SK-N-SH (cell line): ENCODE measurements at regions not wholly inside any gene's neighbourhood (a gene's known extent, or its start where the extent isn't known, plus 50 kb on each side); places are given as distances from the start of the nearest gene placed in this dataset.

Experiments
- CTCF ChIA-PET: fragments of 300-600, 350-600 bp; formaldehyde crosslinking; extraction: SDS; loops from one replicate; lab custom pipeline; 2021; lab: Yijun Ruan, JAX
- POLR2A ChIA-PET: fragments of 350-600 bp; sonication (Branson Sonifier 250); formaldehyde crosslinking; extraction: SDS; loops from one replicate; lab custom pipeline; 2020; ENCODE audit warnings: antibody characterized with exemption, inconsistent platforms; lab: Yijun Ruan, JAX
- DNase-seq: peaks from one replicate; pipeline ENCODE4 v3.0.0; 2012
- H2AFZ ChIP-seq: fragments of 200-600 bp; sonication (generic); 2 replicates; pipeline ENCODE4 v1.8.1; 2016; ENCODE audit warnings: antibody characterized with exemption, mild to moderate bottlenecking, low read depth
- H3F3A ChIP-seq: fragments of 200-600 bp; sonication (generic); replicated peaks from 2 replicates; pipeline ENCODE3; 2016; ENCODE audit warnings: antibody characterized with exemption, mild to moderate bottlenecking; ENCODE audit not compliant: insufficient read depth
- H3K27ac ChIP-seq, 2 experiments: fragments of 200-500 bp in 1 of 2; fragments of 200-600 bp in 1 of 2; sonication (Bioruptor generic) in 1 of 2; sonication (generic), shearing (Covaris generic) in 1 of 2; 2 replicates each; pipeline versions ENCODE4 v1.5.1 to v1.6.1; 2014 to 2016; ENCODE audit warnings: low read depth in 2 of 2, inconsistent platforms in 1 of 2, low read length in 1 of 2, mild to moderate bottlenecking in 1 of 2, mixed read lengths in 1 of 2
- H3K27me3 ChIP-seq: fragments of 200-600 bp; sonication (generic), shearing (Covaris generic); 2 replicates; pipeline ENCODE4 v1.6.1; 2016; ENCODE audit warnings: mixed run types; ENCODE audit not compliant: insufficient read depth
- H3K36me3 ChIP-seq, 2 experiments: fragments of 200-500 bp in 1 of 2; fragments of 200-600 bp in 1 of 2; sonication (Bioruptor generic) in 1 of 2; sonication (generic) in 1 of 2; replicated peaks in 1 of 2; 2 replicates each; pipeline versions ENCODE3 to v1.5.1; 2014 to 2016; ENCODE audit warnings: low read length in 1 of 2, mild to moderate bottlenecking in 1 of 2; ENCODE audit not compliant: insufficient read depth in 2 of 2, control insufficient read depth in 1 of 2
- H3K4me1 ChIP-seq, 2 experiments: fragments of 200-500 bp in 1 of 2; fragments of 200-600 bp in 1 of 2; sonication (Bioruptor generic) in 1 of 2; sonication (generic), shearing (Covaris generic) in 1 of 2; 2 replicates each; pipeline versions ENCODE4 v1.5.1 to v1.6.1; 2014 to 2016; ENCODE audit warnings: low read depth in 1 of 2, low read length in 1 of 2, mixed run types in 1 of 2; ENCODE audit not compliant: insufficient read depth in 2 of 2, control insufficient read depth in 1 of 2
- H3K4me2 ChIP-seq: fragments of 200-600 bp; sonication (generic), shearing (Covaris generic); 2 replicates; pipeline ENCODE4 v1.6.1; 2017; ENCODE audit warnings: mixed run types
- H3K4me3 ChIP-seq, 2 experiments: fragments of 200-500 bp in 1 of 2; fragments of 200-600 bp in 1 of 2; sonication (Bioruptor generic) in 1 of 2; sonication (generic), shearing (Covaris generic) in 1 of 2; 2 replicates each; pipeline versions ENCODE4 v1.5.1 to v1.8.1; 2014 to 2016; ENCODE audit warnings: low read depth in 2 of 2, inconsistent platforms in 1 of 2, low read length in 1 of 2, mild to moderate bottlenecking in 1 of 2, mixed read lengths in 1 of 2, moderate library complexity in 1 of 2
- H3K79me2 ChIP-seq: fragments of 200-600 bp; sonication (generic); 2 replicates; pipeline ENCODE4 v1.8.1; 2017; ENCODE audit warnings: mild to moderate bottlenecking; ENCODE audit not compliant: insufficient read depth
- H3K9ac ChIP-seq: fragments of 200-600 bp; sonication (generic); 2 replicates; pipeline ENCODE4 v1.6.1; 2017; ENCODE audit warnings: mixed run types
- H3K9me2 ChIP-seq: fragments of 200-600 bp; sonication (generic); 2 replicates; pipeline ENCODE4 v1.6.1; 2017; ENCODE audit warnings: mixed run types
- H3K9me3 ChIP-seq: fragments of 200-600 bp; sonication (generic); 2 replicates; pipeline ENCODE4 v1.6.1; 2017; ENCODE audit warnings: mixed run types, mild to moderate bottlenecking, moderate library complexity
- H4K20me1 ChIP-seq: fragments of 200-600 bp; sonication (generic); 2 replicates; pipeline ENCODE4 v1.6.1; 2017; ENCODE audit warnings: mild to moderate bottlenecking, mixed run types; ENCODE audit not compliant: insufficient read depth
- FOSL2 ChIP-seq: IDR thresholded peaks from 2 replicates; pipeline ENCODE4 v1.4.0; 2012; ENCODE audit warnings: low read depth, mild to moderate bottlenecking, moderate library complexity, borderline replicate concordance
- FOXM1 ChIP-seq: IDR thresholded peaks from 2 replicates; pipeline ENCODE4 v1.4.0; 2012; ENCODE audit warnings: low read depth, mild to moderate bottlenecking
- GATA2 ChIP-seq: sonication (generic); formaldehyde crosslinking; IDR thresholded peaks from 2 replicates; pipeline ENCODE4 v1.5.0; 2020; ENCODE audit warnings: mild to moderate bottlenecking, missing genetic modification reagents
- JUND ChIP-seq: IDR thresholded peaks from 2 replicates; pipeline ENCODE4 v1.4.0; 2012
- MXI1 ChIP-seq: IDR thresholded peaks from 2 replicates; pipeline ENCODE4 v1.6.1; 2012; ENCODE audit warnings: mild to moderate bottlenecking, low read depth, low read length, improper control_type of control experiment
- POLR2AphosphoS5 ChIP-seq: IDR thresholded peaks from 2 replicates; pipeline ENCODE4 v1.6.1; 2012; ENCODE audit warnings: low read depth, low read length
- RAD21 ChIP-seq: IDR thresholded peaks from 2 replicates; pipeline ENCODE4 v1.6.1; 2012; ENCODE audit warnings: mild to moderate bottlenecking, low read length
- RCOR1 ChIP-seq: fragments of 150-350 bp; IDR thresholded peaks from 2 replicates; pipeline ENCODE4 v1.6.1; 2017; ENCODE audit warnings: antibody characterized with exemption, low read length
- RFX5 ChIP-seq: IDR thresholded peaks from 2 replicates; pipeline ENCODE4 v1.6.1; 2012; ENCODE audit warnings: mild to moderate bottlenecking, improper control_type of control experiment, low read length
- TAF1 ChIP-seq: IDR thresholded peaks from 2 replicates; pipeline ENCODE4 v1.6.1; 2012; ENCODE audit warnings: low read depth, mild to moderate bottlenecking, low read length, moderate library complexity, borderline replicate concordance
- TCF12 ChIP-seq: IDR thresholded peaks from 2 replicates; pipeline ENCODE4 v1.4.0; 2012
- YY1 ChIP-seq: IDR thresholded peaks from 2 replicates; pipeline ENCODE4 v1.4.0; 2012; ENCODE audit warnings: low read depth, mild to moderate bottlenecking
- WGBS: methylation state at CpG from one replicate; pipeline ENCODE4 v1.1.6; 2017; ENCODE audit warnings: low lambda C conversion rate; 5-methylcytosine and 5-hydroxymethylcytosine counted together
- TF ChIP-seq, protein P1 (sequence below): fragments of 200-600 bp; sonication (generic); IDR thresholded peaks from 2 replicates; pipeline ENCODE4 v1.6.1; 2017; ENCODE audit warnings: antibody characterized with exemption, mild to moderate bottlenecking, moderate library complexity
- TF ChIP-seq, protein P2 (sequence below): fragments of 150-350 bp; IDR thresholded peaks from 2 replicates; pipeline ENCODE4 v1.6.1; 2016; ENCODE audit warnings: mild to moderate bottlenecking, low read depth, low read length
- TF ChIP-seq, protein P3 (sequence below): IDR thresholded peaks from 2 replicates; pipeline ENCODE4; 2012

DNA sequence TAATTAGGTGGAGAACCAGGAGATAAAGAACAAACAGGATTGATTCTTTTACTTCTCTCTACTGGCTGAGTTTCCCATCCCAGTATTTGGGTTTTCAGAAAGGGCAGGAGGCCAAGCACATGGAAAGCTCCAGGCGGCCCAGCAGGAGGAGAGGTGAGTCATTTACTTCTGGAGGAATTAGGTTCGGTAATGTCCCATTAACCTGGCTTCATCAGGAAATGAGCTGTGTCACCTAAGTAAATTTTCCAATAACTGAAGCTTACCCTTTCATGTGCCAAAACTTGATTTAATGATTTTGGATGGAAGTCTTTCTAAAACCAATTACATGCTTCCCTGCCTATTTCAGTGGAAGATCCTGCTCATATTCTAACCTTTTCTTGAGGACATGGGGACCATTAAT, 257.6 kb upstream of the USP24 start (continued):
- TF ChIP-seq RAD21 (no peak), RFX5 (no peak)
- TF ChIP-seq, protein P1, sequence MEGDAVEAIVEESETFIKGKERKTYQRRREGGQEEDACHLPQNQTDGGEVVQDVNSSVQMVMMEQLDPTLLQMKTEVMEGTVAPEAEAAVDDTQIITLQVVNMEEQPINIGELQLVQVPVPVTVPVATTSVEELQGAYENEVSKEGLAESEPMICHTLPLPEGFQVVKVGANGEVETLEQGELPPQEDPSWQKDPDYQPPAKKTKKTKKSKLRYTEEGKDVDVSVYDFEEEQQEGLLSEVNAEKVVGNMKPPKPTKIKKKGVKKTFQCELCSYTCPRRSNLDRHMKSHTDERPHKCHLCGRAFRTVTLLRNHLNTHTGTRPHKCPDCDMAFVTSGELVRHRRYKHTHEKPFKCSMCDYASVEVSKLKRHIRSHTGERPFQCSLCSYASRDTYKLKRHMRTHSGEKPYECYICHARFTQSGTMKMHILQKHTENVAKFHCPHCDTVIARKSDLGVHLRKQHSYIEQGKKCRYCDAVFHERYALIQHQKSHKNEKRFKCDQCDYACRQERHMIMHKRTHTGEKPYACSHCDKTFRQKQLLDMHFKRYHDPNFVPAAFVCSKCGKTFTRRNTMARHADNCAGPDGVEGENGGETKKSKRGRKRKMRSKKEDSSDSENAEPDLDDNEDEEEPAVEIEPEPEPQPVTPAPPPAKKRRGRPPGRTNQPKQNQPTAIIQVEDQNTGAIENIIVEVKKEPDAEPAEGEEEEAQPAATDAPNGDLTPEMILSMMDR = no peak

DNA sequence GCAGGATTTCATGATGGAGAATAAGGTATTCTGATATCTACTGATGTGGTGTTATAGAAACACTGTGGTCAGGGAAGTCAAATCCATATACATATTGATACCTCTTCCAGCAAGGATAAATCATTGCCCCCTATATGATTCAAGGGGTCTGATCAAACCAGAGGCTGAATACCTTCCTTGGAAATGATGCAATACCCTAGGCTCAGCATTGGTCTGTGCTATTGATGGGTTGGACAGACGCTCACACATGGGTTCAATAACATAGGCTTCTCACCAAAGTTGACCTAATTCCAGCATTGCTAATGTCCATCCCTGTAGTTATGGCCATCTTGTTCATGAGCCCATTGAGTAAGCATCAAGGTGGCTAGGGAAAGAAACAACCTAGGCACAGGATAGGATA, 257.0 kb upstream of the USP24 start:
- H3K9me2 ChIP-seq = no peaks in the 10 kb centered on the region
- H2AFZ ChIP-seq = no peak overlapping the region
- H3F3A ChIP-seq = no peaks in the 10 kb centered on the region
- no peaks in the 10 kb centered on the region for H4K20me1 ChIP-seq
- H3K4me1 ChIP-seq = peaks cover 0 to 18% of the 10 kb centered on the region in 2 experiments; a peak in 2 of 4 replicates
- 100% methylated on average over 1 of the region's 1 CpG for WGBS
- no peaks in the 10 kb centered on the region for H3K9me3 ChIP-seq
- no peak overlapping the region for H3K4me3 ChIP-seq
- no peak overlapping the region; a peak in 1 of 4 replicates for H3K27ac ChIP-seq
- H3K36me3 ChIP-seq = no peaks in the 10 kb centered on the region
- H3K4me2 ChIP-seq = no peak overlapping the region
- ChIA-PET CTCF (no interaction called here), POLR2A (no interaction called here)
- H3K79me2 ChIP-seq = no peaks in the 10 kb centered on the region
- H3K27me3 ChIP-seq = no peaks in the 10 kb centered on the region
- no peak for DNase-seq
- TF ChIP-seq TAF1 (no peak), RCOR1 (no peak), FOXM1 (no peak), FOSL2 (no peak), YY1 (no peak), RAD21 (no peak), JUND (no peak), TCF12 (no peak), GATA2 (CRISPR knock-in tag) (no peak), POLR2AphosphoS5 (no peak), MXI1 (no peak)
- TF ChIP-seq, protein P2, sequence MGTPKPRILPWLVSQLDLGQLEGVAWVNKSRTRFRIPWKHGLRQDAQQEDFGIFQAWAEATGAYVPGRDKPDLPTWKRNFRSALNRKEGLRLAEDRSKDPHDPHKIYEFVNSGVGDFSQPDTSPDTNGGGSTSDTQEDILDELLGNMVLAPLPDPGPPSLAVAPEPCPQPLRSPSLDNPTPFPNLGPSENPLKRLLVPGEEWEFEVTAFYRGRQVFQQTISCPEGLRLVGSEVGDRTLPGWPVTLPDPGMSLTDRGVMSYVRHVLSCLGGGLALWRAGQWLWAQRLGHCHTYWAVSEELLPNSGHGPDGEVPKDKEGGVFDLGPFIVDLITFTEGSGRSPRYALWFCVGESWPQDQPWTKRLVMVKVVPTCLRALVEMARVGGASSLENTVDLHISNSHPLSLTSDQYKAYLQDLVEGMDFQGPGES = no peak
- TF ChIP-seq, protein P3, sequence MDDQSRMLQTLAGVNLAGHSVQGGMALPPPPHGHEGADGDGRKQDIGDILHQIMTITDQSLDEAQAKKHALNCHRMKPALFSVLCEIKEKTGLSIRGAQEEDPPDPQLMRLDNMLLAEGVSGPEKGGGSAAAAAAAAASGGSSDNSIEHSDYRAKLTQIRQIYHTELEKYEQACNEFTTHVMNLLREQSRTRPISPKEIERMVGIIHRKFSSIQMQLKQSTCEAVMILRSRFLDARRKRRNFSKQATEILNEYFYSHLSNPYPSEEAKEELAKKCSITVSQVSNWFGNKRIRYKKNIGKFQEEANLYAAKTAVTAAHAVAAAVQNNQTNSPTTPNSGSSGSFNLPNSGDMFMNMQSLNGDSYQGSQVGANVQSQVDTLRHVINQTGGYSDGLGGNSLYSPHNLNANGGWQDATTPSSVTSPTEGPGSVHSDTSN = no peak
- H3K9ac ChIP-seq = no peak overlapping the region
